ENCODE measurements at regions not wholly inside any gene's neighbourhood (a gene's known extent, or its start where the extent isn't known, plus 50 kb on each side); places are given as distances from the start of the nearest gene placed in this dataset.
"Not testable (repeated sequence)": the region's sequence is repeated elsewhere in the genome, so short reads cannot be mapped to it uniquely, and the experiment has no call there.

- no peak for DNase-seq
These were observed 183.9 kb upstream of the FIGN start for GRCh38 chr2:163919717-163920116.

GRCh38 chr2:163914486-163914885 is 178.7 kb upstream of the FIGN start:
- not testable (repeated sequence) for DNase-seq

- not testable (repeated sequence) for DNase-seq
These were observed 177.7 kb upstream of the FIGN start for GRCh38 chr2:163913532-163913944.

GRCh38 chr2:163909411-163910080 is 173.7 kb upstream of the FIGN start:
- DNase-seq, result no peak

GRCh38 chr2:163906410-163906809 is 170.6 kb upstream of the FIGN start:
- DNase-seq, result no peak

- DNase-seq, result no peak
These were observed 162.0 kb upstream of the FIGN start for GRCh38 chr2:163897799-163898198.

- DNase-seq, result not testable (repeated sequence)
These were observed 157.6 kb upstream of the FIGN start for GRCh38 chr2:163893444-163893843.

GRCh38 chr2:163888591-163888990 is 152.8 kb upstream of the FIGN start:
- no peak for DNase-seq

GRCh38 chr2:163887182-163887581 is 151.4 kb upstream of the FIGN start:
- DNase-seq, result no peak

- DNase-seq, result no peak
These were observed 148.6 kb upstream of the FIGN start for GRCh38 chr2:163884416-163884815.

- peak; percentile 10 for DNase-seq
These were observed 142.9 kb upstream of the FIGN start for GRCh38 chr2:163878718-163879117.

- DNase-seq, result no peak
These were observed 141.5 kb upstream of the FIGN start for GRCh38 chr2:163877316-163877715.

- DNase-seq, result no peak
These were observed 127.3 kb upstream of the FIGN start for GRCh38 chr2:163863073-163863472.

- no peak for DNase-seq
These were observed 124.1 kb upstream of the FIGN start for GRCh38 chr2:163859951-163860350.

- DNase-seq, result no peak
These were observed 121.1 kb upstream of the FIGN start for GRCh38 chr2:163856941-163857340.

- no peak for DNase-seq
These were observed 116.8 kb upstream of the FIGN start for GRCh38 chr2:163852616-163853015.

GRCh38 chr2:163849756-163850435 is 114.1 kb upstream of the FIGN start:
- no peak for DNase-seq

GRCh38 chr2:163838890-163839289 is 103.1 kb upstream of the FIGN start:
- no peak for DNase-seq

GRCh38 chr2:163836167-163836566 is 100.4 kb upstream of the FIGN start:
- no peak for DNase-seq

- no peak for DNase-seq
These were observed 99.0 kb upstream of the FIGN start for GRCh38 chr2:163834841-163835240.

- no peak for DNase-seq
These were observed 98.4 kb upstream of the FIGN start for GRCh38 chr2:163834221-163834620.

- no peak for DNase-seq
These were observed 93.0 kb upstream of the FIGN start for GRCh38 chr2:163828771-163829170.

GRCh38 chr2:163822033-163822432 is 86.2 kb upstream of the FIGN start:
- no peak for DNase-seq

- DNase-seq, result no peak
These were observed 77.2 kb upstream of the FIGN start for GRCh38 chr2:163812926-163813520.
